DOHH2 (cell line): ENCODE measurements at regions not wholly inside any gene's neighbourhood (a gene's known extent, or its start where the extent isn't known, plus 50 kb on each side); places are given as distances from the start of the nearest gene placed in this dataset.
"Not testable (repeated sequence)": the region's sequence is repeated elsewhere in the genome, so short reads cannot be mapped to it uniquely, and the experiment has no call there.

Experiments used
- H3F3A ChIP-seq: fragments of 200-600 bp; sonication (generic), shearing (Covaris generic); 2 replicates; pipeline ENCODE4 v1.6.0; 2016; ENCODE audit warnings: antibody characterized with exemption, mild to moderate bottlenecking; ENCODE audit not compliant: control insufficient read depth, insufficient read depth
- H3K27ac ChIP-seq: fragments of 200-600 bp; sonication (generic); 2 replicates; pipeline ENCODE4 v1.5.1; 2014; ENCODE audit warnings: low read depth, mild to moderate bottlenecking, low read length, moderate library complexity
- H3K27me3 ChIP-seq: fragments of 200-600 bp; sonication (generic); 2 replicates; pipeline ENCODE4 v1.6.1; 2014; ENCODE audit warnings: mild to moderate bottlenecking, low read length, mixed read lengths; ENCODE audit not compliant: control insufficient read depth
- H3K36me3 ChIP-seq: fragments of 200-600 bp; sonication (generic); 2 replicates; pipeline ENCODE4 v1.6.1; 2014; ENCODE audit warnings: mild to moderate bottlenecking, low read length, moderate library complexity, mixed read lengths; ENCODE audit not compliant: control insufficient read depth
- H3K4me1 ChIP-seq: fragments of 200-600 bp; sonication (generic); 2 replicates; pipeline ENCODE4 v1.6.1; 2014; ENCODE audit warnings: mild to moderate bottlenecking, low read length, mixed read lengths; ENCODE audit not compliant: control insufficient read depth
- H3K4me2 ChIP-seq: fragments of 200-600 bp; sonication (generic); 2 replicates; pipeline ENCODE4 v1.6.0; 2014; ENCODE audit warnings: mild to moderate bottlenecking, low read length, moderate library complexity
- H3K4me3 ChIP-seq: fragments of 200-600 bp; sonication (generic); 2 replicates; pipeline ENCODE4 v1.5.1; 2014; ENCODE audit warnings: mild to moderate bottlenecking, low read length, mixed read lengths
- H3K79me2 ChIP-seq: fragments of 200-600 bp; sonication (generic); 2 replicates; pipeline ENCODE4 v1.6.1; 2014; ENCODE audit warnings: mild to moderate bottlenecking, low read length, mixed read lengths; ENCODE audit not compliant: control insufficient read depth
- H3K9me2 ChIP-seq: fragments of 200-600 bp; sonication (generic); replicated peaks from 2 replicates; pipeline ENCODE4 v1.6.1; 2014; ENCODE audit warnings: mild to moderate bottlenecking, low read length, mixed read lengths; ENCODE audit not compliant: control insufficient read depth
- H3K9me3 ChIP-seq: fragments of 200-600 bp; sonication (generic); 2 replicates; pipeline ENCODE4 v1.6.1; 2014; ENCODE audit warnings: antibody characterized with exemption, low read length, mixed read lengths; ENCODE audit not compliant: control insufficient read depth, insufficient read depth
- H4K20me1 ChIP-seq: fragments of 200-600 bp; sonication (generic); 2 replicates; pipeline ENCODE4 v1.6.0; 2014; ENCODE audit warnings: low read depth, mild to moderate bottlenecking, antibody characterized with exemption, low read length, moderate library complexity; ENCODE audit not compliant: control insufficient read depth, insufficient read depth
- CTCF ChIP-seq: fragments of 200-600 bp; sonication (generic); IDR thresholded peaks from one replicate; pipeline ENCODE4 v1.5.1; 2014; ENCODE audit warnings: antibody characterized with exemption, mild to moderate bottlenecking, low read depth, low read length; ENCODE audit not compliant: poor library complexity, severe bottlenecking
- EZH2phosphoT487 ChIP-seq: fragments of 200-600 bp; sonication (generic); IDR thresholded peaks from 2 replicates; pipeline ENCODE4 v1.6.1; 2017; ENCODE audit warnings: borderline replicate concordance, mild to moderate bottlenecking, antibody characterized with exemption, low read length, moderate library complexity, mixed read lengths

GRCh38 chr4:130772966-130773365 is 1677.0 kb downstream of the C4orf33 start:
- H3K79me2 ChIP-seq, H3F3A ChIP-seq, H3K27ac ChIP-seq, H3K9me2 ChIP-seq, H3K36me3 ChIP-seq, H3K27me3 ChIP-seq, H3K4me1 ChIP-seq, H3K4me3 ChIP-seq, H4K20me1 ChIP-seq, H3K4me2 ChIP-seq, H3K9me3 ChIP-seq: not testable (repeated sequence)

DNA sequence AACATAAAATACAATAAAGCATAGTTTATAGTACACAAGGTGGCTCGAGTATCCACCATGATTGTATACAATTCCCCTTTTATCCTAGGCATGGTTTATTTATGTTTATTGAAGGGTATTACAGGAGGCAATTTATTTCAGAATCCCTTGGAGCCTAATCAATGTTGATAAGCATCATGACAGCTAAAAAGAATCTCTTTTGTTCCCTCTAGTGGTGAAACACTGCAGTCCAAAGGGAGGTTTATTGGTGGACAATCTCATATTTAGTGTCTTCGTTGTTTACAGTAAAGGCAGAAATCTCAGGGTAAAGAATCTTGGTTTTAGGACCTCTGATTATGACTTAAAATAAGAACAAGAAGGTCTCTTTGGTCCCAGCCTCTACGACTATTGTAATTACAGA is 1712.5 kb downstream of the C4orf33 start:
- H3K27me3 ChIP-seq, result no peaks in the 10 kb centered on the region
- no peaks in the 10 kb centered on the region for H4K20me1 ChIP-seq
- H3K9me3 ChIP-seq, result no peaks in the 10 kb centered on the region; the same call in 1 of the 2 replicates
- no peaks in the 10 kb centered on the region for H3K9me2 ChIP-seq
- no peak for TF ChIP-seq EZH2phosphoT487
- peak; percentile 56 for TF ChIP-seq CTCF
- H3F3A ChIP-seq, result 0 out of 2 replicates have a peak, but pooled peaks cover 4% of the 10 kb centered on the region
- H3K4me2 ChIP-seq, result no peak overlapping the region
- peaks cover 24% of the 10 kb centered on the region for H3K4me1 ChIP-seq
- no peak overlapping the region for H3K27ac ChIP-seq
- no peak overlapping the region for H3K4me3 ChIP-seq
- H3K79me2 ChIP-seq, result no peaks in the 10 kb centered on the region
- H3K36me3 ChIP-seq, result no peaks in the 10 kb centered on the region

DNA sequence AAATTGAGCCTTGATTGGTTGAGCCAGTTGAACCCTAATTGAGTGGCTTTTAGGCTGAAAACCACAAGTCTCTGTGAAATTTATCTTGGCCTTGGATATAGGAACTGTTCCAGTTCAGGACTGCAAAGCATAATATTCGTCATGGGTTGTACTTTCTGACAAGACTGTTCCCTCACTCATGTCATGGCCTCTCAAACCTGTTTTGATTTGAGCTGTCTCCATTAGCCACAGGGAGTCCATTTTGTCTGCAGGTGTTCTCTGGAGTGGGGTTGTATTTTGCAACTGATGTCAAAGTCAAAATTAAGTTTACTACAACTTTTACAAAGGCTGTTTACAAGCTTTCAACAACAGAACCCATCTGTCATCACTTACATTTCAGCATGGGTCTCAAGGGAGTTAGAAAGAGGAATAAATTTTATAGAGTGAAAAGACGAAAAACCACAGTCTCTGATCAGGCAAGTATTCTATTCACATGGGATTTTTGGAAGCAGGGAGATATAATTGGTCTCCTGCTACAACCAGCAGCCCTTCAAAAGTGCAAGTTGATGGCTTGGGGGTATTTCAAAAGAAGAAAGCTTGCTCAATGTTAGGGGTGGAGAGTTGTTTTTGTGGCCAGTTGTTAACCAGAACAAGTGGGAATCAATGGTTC is 1716.3 kb downstream of the C4orf33 start:
- Histone ChIP-seq H3K36me3 (no peaks in the 10 kb centered on the region; the same call in 1 of the 2 replicates), H3F3A (0 out of 2 replicates have a peak, but pooled peaks cover 7% of the 10 kb centered on the region), H3K9me3 (peaks cover 13% of the 10 kb centered on the region; the same call in 1 of the 2 replicates), H3K4me1 (peaks cover 40% of the 10 kb centered on the region), H3K27me3 (no peaks in the 10 kb centered on the region), H3K27ac (peak overlapping the region; percentile 37), H3K79me2 (no peaks in the 10 kb centered on the region), H3K4me2 (peak overlapping the region; percentile 44), H3K9me2 (no peaks in the 10 kb centered on the region), H4K20me1 (no peaks in the 10 kb centered on the region), H3K4me3 (peak overlapping the region; percentile 29)
- no peak for TF ChIP-seq EZH2phosphoT487
- no peak for TF ChIP-seq CTCF

- peaks cover 44% of the 10 kb centered on the region for H3K4me1 ChIP-seq
- no peaks in the 10 kb centered on the region; the same call in 1 of the 2 replicates for H3K36me3 ChIP-seq
- 0 out of 2 replicates have a peak, but pooled peaks cover 7% of the 10 kb centered on the region for H3F3A ChIP-seq
- H3K27me3 ChIP-seq, result no peaks in the 10 kb centered on the region
- H3K9me3 ChIP-seq, result peaks cover 16% of the 10 kb centered on the region; the same call in 1 of the 2 replicates
- TF ChIP-seq CTCF, result no peak
- H3K9me2 ChIP-seq, result no peaks in the 10 kb centered on the region
- no peaks in the 10 kb centered on the region for H3K79me2 ChIP-seq
- no peaks in the 10 kb centered on the region for H4K20me1 ChIP-seq
- peak overlapping the region; percentile 16; the same call in 1 of the 2 replicates for H3K4me3 ChIP-seq
- H3K4me2 ChIP-seq, result peak overlapping the region; percentile 34
- peak overlapping the region; percentile 56 for H3K27ac ChIP-seq
Measured at GRCh38 chr4:130814896-130815295, 1718.9 kb downstream of the C4orf33 start.
